ENCODE measurements at regions not wholly inside any gene's neighbourhood (a gene's known extent, or its start where the extent isn't known, plus 50 kb on each side); places are given as distances from the start of the nearest gene placed in this dataset.

DNA sequence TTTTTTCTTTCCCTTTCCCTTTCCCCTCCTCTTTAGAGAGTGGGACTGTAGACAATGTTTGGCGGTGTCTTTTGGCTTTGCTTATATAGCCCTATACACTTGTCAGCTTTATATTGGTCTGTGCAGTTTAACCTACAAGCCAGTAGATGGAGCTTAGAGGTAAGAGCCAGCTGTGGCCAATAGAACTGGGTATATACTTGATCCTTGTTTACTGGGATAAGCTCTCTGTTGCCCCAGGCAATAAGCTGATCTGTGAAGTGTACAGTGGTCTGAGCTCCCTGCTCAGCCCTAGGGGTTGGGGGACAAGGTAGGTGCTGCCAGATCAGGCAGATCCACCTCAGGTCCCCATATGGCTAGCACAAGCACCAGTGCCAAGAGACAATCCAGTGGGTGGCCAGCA is 434.1 kb downstream of the NOVA1 start (continued):
- TF ChIP-seq, protein P1, sequence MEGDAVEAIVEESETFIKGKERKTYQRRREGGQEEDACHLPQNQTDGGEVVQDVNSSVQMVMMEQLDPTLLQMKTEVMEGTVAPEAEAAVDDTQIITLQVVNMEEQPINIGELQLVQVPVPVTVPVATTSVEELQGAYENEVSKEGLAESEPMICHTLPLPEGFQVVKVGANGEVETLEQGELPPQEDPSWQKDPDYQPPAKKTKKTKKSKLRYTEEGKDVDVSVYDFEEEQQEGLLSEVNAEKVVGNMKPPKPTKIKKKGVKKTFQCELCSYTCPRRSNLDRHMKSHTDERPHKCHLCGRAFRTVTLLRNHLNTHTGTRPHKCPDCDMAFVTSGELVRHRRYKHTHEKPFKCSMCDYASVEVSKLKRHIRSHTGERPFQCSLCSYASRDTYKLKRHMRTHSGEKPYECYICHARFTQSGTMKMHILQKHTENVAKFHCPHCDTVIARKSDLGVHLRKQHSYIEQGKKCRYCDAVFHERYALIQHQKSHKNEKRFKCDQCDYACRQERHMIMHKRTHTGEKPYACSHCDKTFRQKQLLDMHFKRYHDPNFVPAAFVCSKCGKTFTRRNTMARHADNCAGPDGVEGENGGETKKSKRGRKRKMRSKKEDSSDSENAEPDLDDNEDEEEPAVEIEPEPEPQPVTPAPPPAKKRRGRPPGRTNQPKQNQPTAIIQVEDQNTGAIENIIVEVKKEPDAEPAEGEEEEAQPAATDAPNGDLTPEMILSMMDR (IDR thresholded peaks at IDR 0.05 in 2 of 3, conservative IDR thresholded peaks at IDR 0.05 in 1 of 3; ENCODE audit: borderline replicate concordance in 1 of 3, insufficient read depth in 1 of 3, low read depth in 2 of 3, low read length in 2 of 3): no peak

DNA sequence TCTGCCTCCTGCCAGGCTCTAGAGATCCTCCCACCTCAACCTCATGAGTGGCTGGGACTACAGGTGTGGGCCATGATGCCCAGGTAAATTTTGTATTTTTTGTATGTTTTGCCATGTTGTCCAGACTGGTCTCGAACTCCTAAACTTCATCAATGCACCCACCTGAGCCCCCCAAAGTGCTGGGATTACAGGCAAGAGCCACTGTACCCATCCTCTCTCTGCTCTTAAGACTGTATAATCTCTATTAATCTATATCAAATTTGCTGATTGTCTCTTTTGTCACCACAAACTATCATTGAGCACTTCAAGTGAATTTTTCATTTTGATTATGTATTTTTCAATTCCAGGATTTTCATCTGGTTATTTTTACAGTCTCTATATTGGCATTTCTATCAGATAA is 440.3 kb downstream of the NOVA1 start:
- no peak for DNase-seq (ENCODE audit: low read depth, low spot score)
- Histone ChIP-seq H3K4me1 (ENCODE audit: control insufficient read depth in 1 of 2, insufficient read depth in 2 of 2, low read length in 2 of 2) (no peaks in the 10 kb centered on the region), H3K27me3 (ENCODE audit: insufficient read depth, low read length) (no peaks in the 10 kb centered on the region), H4K20me1 (ENCODE audit: insufficient read depth) (no peaks in the 10 kb centered on the region), H3K79me2 (ENCODE audit: insufficient read depth, low read length) (no peaks in the 10 kb centered on the region), H3K4me3 (replicated peaks in 1 of 2; ENCODE audit: low read depth in 1 of 2, low read length in 2 of 2) (no peak overlapping the region), H3K27ac (ENCODE audit: low read depth, low read length) (no peak overlapping the region), H3K9me2 (ENCODE audit: insufficient read depth) (no peaks in the 10 kb centered on the region), H3K36me3 (ENCODE audit: control insufficient read depth in 1 of 2, insufficient read depth in 2 of 2, low read length in 2 of 2) (no peaks in the 10 kb centered on the region), H3K9me3 (ENCODE audit: control insufficient read depth in 1 of 2, insufficient read depth in 1 of 2, low read depth in 1 of 2, low read length in 2 of 2) (peaks cover 0 to 7% of the 10 kb centered on the region in 2 experiments; a peak in 2 of 4 replicates), H2AFZ (ENCODE audit: low read depth, low read length, poor library complexity, severe bottlenecking) (no peak overlapping the region), H3K4me2 (ENCODE audit: low read length) (no peak overlapping the region), H3K9ac (ENCODE audit: low read length) (no peak overlapping the region)
- TF ChIP-seq ZNF274 (IDR thresholded peaks at IDR 0.05; ENCODE audit: low read depth, low read length): no peak
- no peak for TF ChIP-seq ELF1 (IDR thresholded peaks at IDR 0.05; ENCODE audit: borderline replicate concordance, low read depth)
- ChIA-PET POLR2A (no interaction called here), CTCF (no interaction called here), RAD21 (ENCODE audit: low non-redundant PET in 1 of 2, low total read pairs in 2 of 2, uncharacterized antibody in 2 of 2, unreplicated experiment in 2 of 2) (no interaction called here)
- ATAC-seq: no peak
- intact Hi-C loops (cut with micrococcal nuclease): no loop called here
- no TSS peak for BruUV-seq (replicated peaks)

DNA sequence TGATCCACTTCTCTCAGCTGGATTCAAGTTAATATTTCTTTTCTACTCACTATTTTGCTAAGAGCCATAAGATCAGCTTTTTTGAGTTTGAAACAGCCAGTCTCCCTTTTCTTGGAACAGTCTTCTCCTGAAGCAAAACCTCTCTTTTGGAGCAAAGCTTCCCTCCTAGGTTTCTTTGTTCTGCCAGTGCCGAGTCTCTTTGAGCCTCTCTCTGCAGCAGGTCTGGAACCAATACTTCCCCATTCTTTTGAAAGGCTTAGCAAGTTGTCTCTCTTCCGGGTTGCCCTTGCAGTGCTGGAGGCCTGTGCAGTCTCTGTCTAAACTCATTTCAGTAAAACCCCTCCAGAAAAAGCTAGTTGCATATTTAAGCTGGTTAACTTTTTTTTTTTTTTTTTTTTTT is 454.8 kb downstream of the NOVA1 start:
- peaks cover 0 to 22% of the 10 kb centered on the region in 2 experiments; a peak in 2 of 4 replicates for H3K9me3 ChIP-seq (ENCODE audit: control insufficient read depth in 1 of 2, insufficient read depth in 1 of 2, low read depth in 1 of 2, low read length in 2 of 2)
- CTCF ChIA-PET: no interaction called here
- intact Hi-C loops (cut with micrococcal nuclease): no loop called here
- RAD21 ChIA-PET (ENCODE audit: low non-redundant PET in 1 of 2, low total read pairs in 2 of 2, uncharacterized antibody in 2 of 2, unreplicated experiment in 2 of 2): no interaction called here
- no peaks in the 10 kb centered on the region for H3K79me2 ChIP-seq (ENCODE audit: insufficient read depth, low read length)
- H3K36me3 ChIP-seq (ENCODE audit: control insufficient read depth in 1 of 2, insufficient read depth in 2 of 2, low read length in 2 of 2): no peaks in the 10 kb centered on the region
- no peak overlapping the region for H3K4me2 ChIP-seq (ENCODE audit: low read length)
- H3K9me2 ChIP-seq (ENCODE audit: insufficient read depth): no peaks in the 10 kb centered on the region
- H3K4me3 ChIP-seq (replicated peaks in 1 of 2; ENCODE audit: low read depth in 1 of 2, low read length in 2 of 2): no peak overlapping the region
- no peaks in the 10 kb centered on the region for H3K27me3 ChIP-seq (ENCODE audit: insufficient read depth, low read length)
- H4K20me1 ChIP-seq (ENCODE audit: insufficient read depth): no peaks in the 10 kb centered on the region
- ATAC-seq (no peak), DNase-seq (ENCODE audit: low read depth, low spot score) (no peak)
- H2AFZ ChIP-seq (ENCODE audit: low read depth, low read length, poor library complexity, severe bottlenecking): no peak overlapping the region
- H3K27ac ChIP-seq (ENCODE audit: low read depth, low read length): no peak overlapping the region
- no peaks in the 10 kb centered on the region for H3K4me1 ChIP-seq (ENCODE audit: control insufficient read depth in 1 of 2, insufficient read depth in 2 of 2, low read length in 2 of 2)
- POLR2A ChIA-PET: no interaction called here
- H3K9ac ChIP-seq (ENCODE audit: low read length): no peak overlapping the region
- no TSS peak for BruUV-seq (replicated peaks)
- TF ChIP-seq, protein P2, sequence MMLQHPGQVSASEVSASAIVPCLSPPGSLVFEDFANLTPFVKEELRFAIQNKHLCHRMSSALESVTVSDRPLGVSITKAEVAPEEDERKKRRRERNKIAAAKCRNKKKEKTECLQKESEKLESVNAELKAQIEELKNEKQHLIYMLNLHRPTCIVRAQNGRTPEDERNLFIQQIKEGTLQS (IDR thresholded peaks at IDR 0.05): no peak
- TF ChIP-seq EGR1 (IDR thresholded peaks at IDR 0.05; ENCODE audit: low read depth) (no peak), POLR2A (IDR thresholded peaks at IDR 0.05; ENCODE audit: borderline replicate concordance, extremely low read depth, insufficient read depth, insufficient read length) (no peak), TCF7L2 (IDR thresholded peaks at IDR 0.05; ENCODE audit: borderline replicate concordance, extremely low read depth, insufficient read depth, insufficient read length) (no peak), POLR2AphosphoS5 (IDR thresholded peaks at IDR 0.05; ENCODE audit: low read depth, low read length) (no peak), SP1 (IDR thresholded peaks at IDR 0.05; ENCODE audit: low read depth) (no peak), ELF1 (IDR thresholded peaks at IDR 0.05; ENCODE audit: borderline replicate concordance, low read depth) (no peak)
- TF ChIP-seq, protein P3, sequence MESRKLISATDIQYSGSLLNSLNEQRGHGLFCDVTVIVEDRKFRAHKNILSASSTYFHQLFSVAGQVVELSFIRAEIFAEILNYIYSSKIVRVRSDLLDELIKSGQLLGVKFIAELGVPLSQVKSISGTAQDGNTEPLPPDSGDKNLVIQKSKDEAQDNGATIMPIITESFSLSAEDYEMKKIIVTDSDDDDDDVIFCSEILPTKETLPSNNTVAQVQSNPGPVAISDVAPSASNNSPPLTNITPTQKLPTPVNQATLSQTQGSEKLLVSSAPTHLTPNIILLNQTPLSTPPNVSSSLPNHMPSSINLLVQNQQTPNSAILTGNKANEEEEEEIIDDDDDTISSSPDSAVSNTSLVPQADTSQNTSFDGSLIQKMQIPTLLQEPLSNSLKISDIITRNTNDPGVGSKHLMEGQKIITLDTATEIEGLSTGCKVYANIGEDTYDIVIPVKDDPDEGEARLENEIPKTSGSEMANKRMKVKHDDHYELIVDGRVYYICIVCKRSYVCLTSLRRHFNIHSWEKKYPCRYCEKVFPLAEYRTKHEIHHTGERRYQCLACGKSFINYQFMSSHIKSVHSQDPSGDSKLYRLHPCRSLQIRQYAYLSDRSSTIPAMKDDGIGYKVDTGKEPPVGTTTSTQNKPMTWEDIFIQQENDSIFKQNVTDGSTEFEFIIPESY (IDR thresholded peaks at IDR 0.05; ENCODE audit: extremely low read depth, insufficient replicate concordance, low read length): no peak
- TF ChIP-seq, protein P1 (IDR thresholded peaks at IDR 0.05 in 2 of 3, conservative IDR thresholded peaks at IDR 0.05 in 1 of 3; ENCODE audit: borderline replicate concordance in 1 of 3, insufficient read depth in 1 of 3, low read depth in 2 of 3, low read length in 2 of 3): no peak

All from HCT116 (cell line).